COLO829 (cell line): ENCODE measurements at regions not wholly inside any gene's neighbourhood (a gene's known extent, or its start where the extent isn't known, plus 50 kb on each side); places are given as distances from the start of the nearest gene placed in this dataset.
"Not testable (repeated sequence)": the region's sequence is repeated elsewhere in the genome, so short reads cannot be mapped to it uniquely, and the experiment has no call there.

Experiments used
- DNase-seq: peaks from one replicate; pipeline ENCODE4 v3.0.0; 2012; ENCODE audit warnings: low spot score

- no peak for DNase-seq
These were observed 90.1 kb upstream of the NEDD4L start for GRCh38 chr18:57953883-57954282.

GRCh38 chr18:57951999-57952774, 91.8 kb upstream of the NEDD4L start:
- DNase-seq = no peak

- DNase-seq = no peak
These were observed 92.8 kb upstream of the NEDD4L start for GRCh38 chr18:57951117-57951796.

- DNase-seq = no peak
These were observed 93.5 kb upstream of the NEDD4L start for GRCh38 chr18:57950542-57950941.

GRCh38 chr18:57949335-57949734, 94.7 kb upstream of the NEDD4L start:
- not testable (repeated sequence) for DNase-seq

GRCh38 chr18:57947117-57947516, 96.9 kb upstream of the NEDD4L start:
- no peak for DNase-seq

GRCh38 chr18:57943723-57944122, 100.3 kb upstream of the NEDD4L start:
- DNase-seq = no peak

GRCh38 chr18:57942493-57942892, 101.5 kb upstream of the NEDD4L start:
- DNase-seq = no peak

- DNase-seq = no peak
These were observed 102.1 kb upstream of the NEDD4L start for GRCh38 chr18:57941841-57942489.

GRCh38 chr18:57940166-57940660, 103.8 kb upstream of the NEDD4L start:
- no peak for DNase-seq

- not testable (repeated sequence) for DNase-seq
These were observed 109.7 kb upstream of the NEDD4L start for GRCh38 chr18:57934375-57934774.

GRCh38 chr18:57931038-57931437, 113.0 kb upstream of the NEDD4L start:
- DNase-seq = no peak

- no peak for DNase-seq
These were observed 113.5 kb upstream of the NEDD4L start for GRCh38 chr18:57930476-57930875.

- no peak for DNase-seq
These were observed 114.1 kb upstream of the NEDD4L start for GRCh38 chr18:57929922-57930321.

- DNase-seq = no peak
These were observed 115.6 kb upstream of the NEDD4L start for GRCh38 chr18:57928466-57928865.

GRCh38 chr18:57927511-57927910, 116.5 kb upstream of the NEDD4L start:
- DNase-seq = no peak

- no peak for DNase-seq
These were observed 118.3 kb upstream of the NEDD4L start for GRCh38 chr18:57925706-57926105.

- no peak for DNase-seq
These were observed 120.4 kb upstream of the NEDD4L start for GRCh38 chr18:57923611-57924010.

- no peak for DNase-seq
These were observed 119.8 kb upstream of the ATP8B1 start for GRCh38 chr18:57922885-57923284.

GRCh38 chr18:57921708-57922107, 118.6 kb upstream of the ATP8B1 start:
- DNase-seq = no peak

- DNase-seq = no peak
These were observed 116.9 kb upstream of the ATP8B1 start for GRCh38 chr18:57920036-57920435.

GRCh38 chr18:57918601-57919000, 115.5 kb upstream of the ATP8B1 start:
- no peak for DNase-seq

GRCh38 chr18:57916684-57917083, 113.6 kb upstream of the ATP8B1 start:
- no peak for DNase-seq
